Spleen (tissue), 11 donors: ENCODE measurements at regions not wholly inside any gene's neighbourhood (a gene's known extent, or its start where the extent isn't known, plus 50 kb on each side); places are given as distances from the start of the nearest gene placed in this dataset.
A peak's percentile ranks its signal among the peaks of the same experiment; 100 is the strongest.

ENCODE experiments used
- DNase-seq: peaks from one replicate; pipeline ENCODE4 v3.0.0-alpha.2; 2020
- H3K27ac ChIP-seq, 8 donors: fragments of 200-600 bp; sonication (generic) in 7 of 8; 1 replicate in 4 of 8; 2 replicates in 4 of 8; pipeline versions ENCODE4 v1.5.0 to v1.8.0; 2016 to 2021; ENCODE audit warnings: inconsistent platforms in 4 of 8, mild to moderate bottlenecking in 4 of 8, moderate library complexity in 1 of 8
- H3K27me3 ChIP-seq, 7 donors: fragments of 200-600 bp; sonication (generic) in 6 of 7; replicated peaks in 1 of 7; 1 replicate in 4 of 7; 2 replicates in 3 of 7; pipeline versions ENCODE4 v1.5.0 to v1.8.0; 2016 to 2021; ENCODE audit warnings: inconsistent platforms in 3 of 7, mild to moderate bottlenecking in 1 of 7
- H3K36me3 ChIP-seq, 6 donors: fragments of 200-600 bp; sonication (generic) in 5 of 6; 1 replicate in 4 of 6; 2 replicates in 2 of 6; pipeline versions ENCODE4 v1.5.0 to v1.8.0; 2016 to 2021; ENCODE audit warnings: inconsistent platforms in 2 of 6
- H3K4me1 ChIP-seq, 6 donors: fragments of 200-600 bp; sonication (generic) in 5 of 6; 1 replicate in 3 of 6; 2 replicates in 3 of 6; pipeline versions ENCODE4 v1.5.0 to v1.8.0; 2016 to 2021; ENCODE audit warnings: inconsistent platforms in 3 of 6
- H3K4me3 ChIP-seq, 8 donors: fragments of 200-600 bp; sonication (generic) in 7 of 8; 1 replicate in 4 of 8; 2 replicates in 4 of 8; pipeline versions ENCODE4 v1.5.0 to v1.8.0; 2016 to 2021; ENCODE audit warnings: inconsistent platforms in 4 of 8, mild to moderate bottlenecking in 4 of 8, moderate library complexity in 2 of 8
- H3K9me3 ChIP-seq, 8 donors: fragments of 200-600 bp; sonication (generic) in 7 of 8; 1 replicate in 4 of 8; 2 replicates in 4 of 8; pipeline versions ENCODE4 v1.5.0 to v1.8.0; 2016 to 2021; ENCODE audit warnings: inconsistent platforms in 4 of 8
- CTCF ChIP-seq, 11 experiments: fragments of 200-600 bp in 7 of 11; fragments of 450-650 bp in 4 of 11; sonication (generic) in 4 of 11; IDR thresholded peaks in 8 of 11; conservative IDR thresholded peaks in 3 of 11; 1 replicate in 7 of 11; 2 replicates in 4 of 11; pipeline versions ENCODE4 v1.4.0 to v1.8.0; 2016 to 2021; ENCODE audit warnings: antibody characterized with exemption in 11 of 11, inconsistent platforms in 4 of 11, mild to moderate bottlenecking in 1 of 11
- POLR2A ChIP-seq, 3 donors: fragments of 450-650 bp; IDR thresholded peaks; one replicate each; pipeline ENCODE4 v1.5.1; 2017; ENCODE audit warnings: antibody characterized with exemption in 3 of 3, mild to moderate bottlenecking in 1 of 3
- POLR2AphosphoS5 ChIP-seq, 3 donors: sonication (generic); formaldehyde crosslinking; IDR thresholded peaks; one replicate each; pipeline ENCODE4 v1.5.1; 2017; ENCODE audit warnings: antibody characterized with exemption in 3 of 3
- WGBS, 5 donors: extraction: QIAGEN DNeasy Blood & Tissue Kit in 3 of 5; methylation state at CpG; one replicate each; pipeline versions ENCODE4 v1.1.5 to v1.1.7; 2013 to 2018; 5-methylcytosine and 5-hydroxymethylcytosine counted together
- intact Hi-C: fragments of 100-400 bp; cut with DNase I; formaldehyde crosslinking; loops from one replicate; pipeline ENCODE4 v1.15.0; 2023; ENCODE audit warnings: low total_unique reads
- donor health status: healthy with polysubstance abuse.
- donor health status: DM: no; HTN: no; CAD: no; lungs with moderate emphysema.
- donor health status: DM: no; HTN: no; CAD: no.
- donor health status: Bipolar disorder and iron deficiency.
- donor health status: healthy.
- donor health status: DM: no; HTN: no; CAD: no.
- donor health status: DM: yes; HTN: yes; CAD: no.

GRCh38 chr2:121104721-121105141 lies 180.3 kb downstream of the TFCP2L1 start:
- DNase-seq = peak; percentile 45
- Histone ChIP-seq H3K36me3 (no peaks in the 10 kb centered on the region), H3K27me3 (peaks cover 0 to 32% (median 0%) of the 10 kb centered on the region in 7 donors), H3K27ac (no peak overlapping the region), H3K4me1 (no peaks in the 10 kb centered on the region), H3K4me3 (no peak overlapping the region), H3K9me3 (no peaks in the 10 kb centered on the region)
- WGBS, 5 donors = 54 to 73% (median 67%) methylated on average over 7 to 10 of the region's 10 CpGs
- no peak for TF ChIP-seq POLR2AphosphoS5 (IDR thresholded peaks at IDR 0.05)
- TF ChIP-seq CTCF (IDR thresholded peaks at IDR 0.05 in 8 of 11, conservative IDR thresholded peaks at IDR 0.05 in 3 of 11) = no peak
- TF ChIP-seq POLR2A (IDR thresholded peaks at IDR 0.05) = no peak
- intact Hi-C loops = no loop called here

GRCh38 chr2:121110924-121111323 lies 174.1 kb downstream of the TFCP2L1 start:
- Histone ChIP-seq H3K4me3 (no peak overlapping the region), H3K9me3 (peaks cover 0 to 12% (median 0%) of the 10 kb centered on the region in 8 donors), H3K36me3 (no peaks in the 10 kb centered on the region), H3K27ac (no peak overlapping the region), H3K27me3 (no peaks in the 10 kb centered on the region), H3K4me1 (no peaks in the 10 kb centered on the region)
- TF ChIP-seq CTCF (IDR thresholded peaks at IDR 0.05 in 8 of 11, conservative IDR thresholded peaks at IDR 0.05 in 3 of 11) (no peak), POLR2AphosphoS5 (IDR thresholded peaks at IDR 0.05) (no peak), POLR2A (IDR thresholded peaks at IDR 0.05) (no peak)
- no peak for DNase-seq
- intact Hi-C loops = no loop called here

- Histone ChIP-seq H3K27ac (no peak overlapping the region), H3K9me3 (no peaks in the 10 kb centered on the region), H3K27me3 (peaks cover 0 to 16% (median 0%) of the 10 kb centered on the region in 7 donors), H3K36me3 (no peaks in the 10 kb centered on the region), H3K4me1 (no peaks in the 10 kb centered on the region), H3K4me3 (no peak overlapping the region)
- intact Hi-C loops = no loop called here
- WGBS, 5 donors = 67 to 95% (median 89%) methylated on average over 4 to 7 of the region's 7 CpGs
- TF ChIP-seq POLR2A (IDR thresholded peaks at IDR 0.05) (no peak), CTCF (IDR thresholded peaks at IDR 0.05 in 8 of 11, conservative IDR thresholded peaks at IDR 0.05 in 3 of 11) (no peak), POLR2AphosphoS5 (IDR thresholded peaks at IDR 0.05) (no peak)
- no peak for DNase-seq
Measured at GRCh38 chr2:121118951-121119350, 166.1 kb downstream of the TFCP2L1 start.

DNA sequence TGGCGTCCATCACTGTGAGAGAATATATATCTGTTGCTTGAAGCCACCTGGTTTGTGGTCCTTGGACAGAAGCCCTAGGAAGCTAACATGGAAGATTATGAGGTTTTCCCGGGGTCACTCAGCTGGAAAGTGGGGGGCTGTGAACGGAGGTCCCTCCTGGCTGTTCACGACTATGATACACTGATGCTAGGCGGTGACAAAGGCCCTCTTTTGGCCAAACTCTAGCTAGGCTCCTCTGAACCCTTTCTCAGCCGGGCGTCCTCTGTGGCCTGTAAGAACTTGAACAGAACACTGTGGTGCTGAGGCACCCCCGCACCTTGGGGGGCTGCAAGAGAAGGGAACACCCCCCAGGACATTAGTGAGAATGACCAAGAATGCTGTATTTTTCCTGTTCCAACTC lies 164.6 kb downstream of the TFCP2L1 start:
- H3K4me1 ChIP-seq = no peaks in the 10 kb centered on the region
- DNase-seq = no peak
- H3K36me3 ChIP-seq = no peaks in the 10 kb centered on the region
- intact Hi-C loops = no loop called here
- H3K4me3 ChIP-seq = no peak overlapping the region
- H3K9me3 ChIP-seq = no peaks in the 10 kb centered on the region
- H3K27me3 ChIP-seq = peaks cover 0 to 16% (median 0%) of the 10 kb centered on the region in 7 donors
- TF ChIP-seq POLR2AphosphoS5 (IDR thresholded peaks at IDR 0.05) = no peak
- no peak for TF ChIP-seq POLR2A (IDR thresholded peaks at IDR 0.05)
- TF ChIP-seq CTCF (IDR thresholded peaks at IDR 0.05 in 8 of 11, conservative IDR thresholded peaks at IDR 0.05 in 3 of 11) = no peak
- H3K27ac ChIP-seq = no peak overlapping the region
- WGBS, 5 donors = 89 to 95% (median 92%) methylated on average over 8 of the region's 8 CpGs
